Right lobe of liver (tissue), 4 donors: ENCODE measurements at regions not wholly inside any gene's neighbourhood (a gene's known extent, or its start where the extent isn't known, plus 50 kb on each side); places are given as distances from the start of the nearest gene placed in this dataset.
A peak's percentile ranks its signal among the peaks of the same experiment; 100 is the strongest.

Source experiments
- CTCF ChIP-seq, 4 donors: fragments of 200-600 bp in 3 of 4; fragments of 450-650 bp in 1 of 4; IDR thresholded peaks; one replicate each; pipeline versions ENCODE4 v1.5.1 to v1.8.0; 2016 to 2022; ENCODE audit warnings: antibody characterized with exemption in 4 of 4, mild to moderate bottlenecking in 2 of 4
- POLR2A ChIP-seq: fragments of 450-650 bp; IDR thresholded peaks from one replicate; pipeline ENCODE4 v1.6.1; 2017; ENCODE audit warnings: antibody characterized with exemption, mild to moderate bottlenecking
- donor health status: DM: no; HTN: no; CAD: no.
- donor health status: DM: no; HTN: no; CAD: no.
- donor health status: DM: no; HTN: yes; CAD: no.

- TF ChIP-seq POLR2A (no peak), CTCF (IDR thresholded peaks at IDR 0.05) (peak in 3 of 4 donors; percentile 24 to 43 (median 35))
These were observed 230.2 kb downstream of the PRDM2 start for GRCh38 chr1:13930151-13930550.
